Sigmoid colon (tissue), 4 donors: ENCODE measurements at regions not wholly inside any gene's neighbourhood (a gene's known extent, or its start where the extent isn't known, plus 50 kb on each side); places are given as distances from the start of the nearest gene placed in this dataset.

Experiments
- POLR2A ChIP-seq, 2 donors: fragments of 450-650 bp; IDR thresholded peaks; one replicate each; pipeline ENCODE4 v1.6.1; 2016; ENCODE audit warnings: antibody characterized with exemption in 2 of 2, mild to moderate bottlenecking in 2 of 2, moderate library complexity in 2 of 2
- POLR2AphosphoS5 ChIP-seq, 4 donors: sonication (generic); formaldehyde crosslinking; IDR thresholded peaks; one replicate each; pipeline ENCODE4 v1.6.1; 2017; ENCODE audit warnings: antibody characterized with exemption in 4 of 4
- TF ChIP-seq, protein P1 (sequence below), 4 experiments: fragments of 450-650 bp in 3 of 4; fragments of 200-600 bp in 1 of 4; IDR thresholded peaks; one replicate each; pipeline ENCODE4 v1.5.1; 2016 to 2019; ENCODE audit warnings: antibody characterized with exemption in 4 of 4, mild to moderate bottlenecking in 3 of 4, moderate library complexity in 2 of 4

DNA sequence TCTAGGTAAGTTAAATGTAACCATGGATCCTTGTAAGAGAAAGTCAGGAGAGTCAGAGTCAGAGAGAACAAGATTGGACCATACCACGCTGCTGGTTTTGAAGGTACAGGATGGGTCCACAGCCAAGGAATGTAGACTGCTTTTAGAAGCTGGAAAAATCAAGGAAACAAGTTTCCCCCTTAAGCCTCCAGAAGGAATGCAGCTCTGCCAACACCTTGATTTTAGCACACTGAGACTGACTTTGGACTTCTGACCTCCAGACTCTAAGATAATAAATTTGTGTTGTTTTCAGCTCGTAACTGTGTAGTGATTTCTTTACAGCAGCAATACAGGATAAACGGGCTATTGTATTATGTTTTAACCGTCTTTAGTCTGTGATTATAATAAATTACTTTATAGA lies 108.0 kb upstream of the USP38 start:
- TF ChIP-seq, protein P1, sequence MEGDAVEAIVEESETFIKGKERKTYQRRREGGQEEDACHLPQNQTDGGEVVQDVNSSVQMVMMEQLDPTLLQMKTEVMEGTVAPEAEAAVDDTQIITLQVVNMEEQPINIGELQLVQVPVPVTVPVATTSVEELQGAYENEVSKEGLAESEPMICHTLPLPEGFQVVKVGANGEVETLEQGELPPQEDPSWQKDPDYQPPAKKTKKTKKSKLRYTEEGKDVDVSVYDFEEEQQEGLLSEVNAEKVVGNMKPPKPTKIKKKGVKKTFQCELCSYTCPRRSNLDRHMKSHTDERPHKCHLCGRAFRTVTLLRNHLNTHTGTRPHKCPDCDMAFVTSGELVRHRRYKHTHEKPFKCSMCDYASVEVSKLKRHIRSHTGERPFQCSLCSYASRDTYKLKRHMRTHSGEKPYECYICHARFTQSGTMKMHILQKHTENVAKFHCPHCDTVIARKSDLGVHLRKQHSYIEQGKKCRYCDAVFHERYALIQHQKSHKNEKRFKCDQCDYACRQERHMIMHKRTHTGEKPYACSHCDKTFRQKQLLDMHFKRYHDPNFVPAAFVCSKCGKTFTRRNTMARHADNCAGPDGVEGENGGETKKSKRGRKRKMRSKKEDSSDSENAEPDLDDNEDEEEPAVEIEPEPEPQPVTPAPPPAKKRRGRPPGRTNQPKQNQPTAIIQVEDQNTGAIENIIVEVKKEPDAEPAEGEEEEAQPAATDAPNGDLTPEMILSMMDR (IDR thresholded peaks at IDR 0.05), result no peak
- no peak for TF ChIP-seq POLR2A (IDR thresholded peaks at IDR 0.05)
- TF ChIP-seq POLR2AphosphoS5 (IDR thresholded peaks at IDR 0.05), result no peak
